Suprapubic skin (tissue), 4 donors: ENCODE measurements at regions not wholly inside any gene's neighbourhood (a gene's known extent, or its start where the extent isn't known, plus 50 kb on each side); places are given as distances from the start of the nearest gene placed in this dataset.

Experiments used
- DNase-seq, 2 donors: peaks; one replicate each; pipeline ENCODE4 v3.0.0-alpha.2; 2019; ENCODE audit warnings: low spot score in 2 of 2
- H3K27ac ChIP-seq: fragments of 200-600 bp; sonication (generic); one replicate; pipeline ENCODE4 v1.5.1; 2019
- H3K27me3 ChIP-seq: fragments of 200-600 bp; sonication (generic); one replicate; pipeline ENCODE4 v1.5.1; 2019
- H3K36me3 ChIP-seq: fragments of 200-600 bp; sonication (generic); one replicate; pipeline ENCODE4 v1.5.1; 2019
- H3K4me1 ChIP-seq: fragments of 200-600 bp; sonication (generic); one replicate; pipeline ENCODE4 v1.5.1; 2019
- H3K4me3 ChIP-seq: fragments of 200-600 bp; sonication (generic); one replicate; pipeline ENCODE4 v1.5.1; 2019; ENCODE audit warnings: mild to moderate bottlenecking
- H3K9me3 ChIP-seq: fragments of 200-600 bp; sonication (generic); one replicate; pipeline ENCODE4 v1.5.1; 2019
- CTCF ChIP-seq, 2 donors: fragments of 200-600 bp in 1 of 2; fragments of 450-650 bp in 1 of 2; sonication (generic) in 1 of 2; IDR thresholded peaks; one replicate each; pipeline ENCODE4 v1.5.1; 2016 to 2019; ENCODE audit warnings: antibody characterized with exemption in 2 of 2, mild to moderate bottlenecking in 1 of 2, moderate library complexity in 1 of 2
- EP300 ChIP-seq: sonication (generic); formaldehyde crosslinking; IDR thresholded peaks from one replicate; pipeline ENCODE4 v1.6.1; 2017; ENCODE audit warnings: antibody characterized with exemption
- POLR2A ChIP-seq, 2 donors: fragments of 450-650 bp; IDR thresholded peaks; one replicate each; pipeline ENCODE4 v1.6.1; 2017; ENCODE audit warnings: antibody characterized with exemption in 2 of 2, mild to moderate bottlenecking in 2 of 2, moderate library complexity in 2 of 2
- POLR2AphosphoS5 ChIP-seq, 3 donors: sonication (generic); formaldehyde crosslinking; IDR thresholded peaks; one replicate each; pipeline ENCODE4 v1.6.1; 2017; ENCODE audit warnings: antibody characterized with exemption in 3 of 3
- WGBS: methylation state at CpG from one replicate; pipeline ENCODE4 v1.1.5; 2018; 5-methylcytosine and 5-hydroxymethylcytosine counted together

- DNase-seq: no peak
- H3K27ac ChIP-seq: no peak overlapping the region
- H3K4me3 ChIP-seq: no peak overlapping the region
- no peaks in the 10 kb centered on the region for H3K36me3 ChIP-seq
- WGBS: 90% methylated on average over 5 of the region's 5 CpGs
- no peaks in the 10 kb centered on the region for H3K4me1 ChIP-seq
- TF ChIP-seq EP300 (no peak), POLR2A (IDR thresholded peaks at IDR 0.05) (no peak), CTCF (IDR thresholded peaks at IDR 0.05) (no peak), POLR2AphosphoS5 (IDR thresholded peaks at IDR 0.05) (no peak)
- no peaks in the 10 kb centered on the region for H3K9me3 ChIP-seq
- H3K27me3 ChIP-seq: no peaks in the 10 kb centered on the region
These were observed 522.8 kb upstream of the TBX3 start for GRCh38 chr12:115206801-115207200.

GRCh38 chr12:115205755-115206308 is 521.9 kb upstream of the TBX3 start:
- no peak for DNase-seq
- Histone ChIP-seq H3K9me3 (no peaks in the 10 kb centered on the region), H3K27ac (no peak overlapping the region), H3K36me3 (no peaks in the 10 kb centered on the region), H3K27me3 (no peaks in the 10 kb centered on the region), H3K4me3 (no peak overlapping the region), H3K4me1 (no peaks in the 10 kb centered on the region)
- no peak for TF ChIP-seq EP300
- 73% methylated on average over 6 of the region's 6 CpGs for WGBS

DNA sequence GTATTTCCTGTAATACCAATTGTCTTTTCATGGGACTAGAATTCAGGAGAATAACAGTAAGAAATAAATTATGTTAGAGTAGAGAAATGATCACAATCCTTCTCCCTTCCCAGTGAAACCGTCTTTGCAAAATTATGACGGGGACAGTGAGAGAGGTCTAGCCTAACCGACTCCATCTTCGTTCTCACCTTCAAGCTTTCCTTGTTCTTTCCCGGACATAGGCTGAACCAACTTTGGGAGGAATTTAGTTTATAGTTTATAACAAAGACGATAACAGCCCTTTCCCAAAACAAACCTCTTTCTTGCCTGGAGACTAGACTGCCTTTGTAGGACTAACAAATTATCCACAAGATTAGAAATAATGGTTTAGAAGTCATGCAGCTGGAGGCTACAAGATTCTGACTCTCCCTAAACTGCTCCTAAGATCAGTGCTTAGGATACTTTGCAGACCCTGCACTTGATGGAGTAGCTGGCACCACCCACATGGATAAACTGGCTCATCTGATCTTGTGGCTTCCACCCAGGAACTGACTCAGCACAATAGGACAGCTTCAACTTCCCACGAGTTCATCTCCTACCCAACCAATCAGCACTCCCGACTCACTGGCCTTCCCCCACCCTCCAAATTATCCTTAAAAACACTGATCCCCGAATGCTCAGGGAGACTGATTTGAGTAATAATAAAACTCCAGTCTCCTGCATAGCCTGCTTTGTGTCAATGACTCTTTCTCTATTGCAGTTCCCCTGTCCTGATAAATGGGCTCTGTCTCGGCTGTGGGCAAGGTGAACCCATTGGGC is 521.2 kb upstream of the TBX3 start:
- H3K36me3 ChIP-seq: no peaks in the 10 kb centered on the region

GRCh38 chr12:115203701-115204100 is 519.7 kb upstream of the TBX3 start:
- Histone ChIP-seq H3K27me3 (no peaks in the 10 kb centered on the region), H3K4me3 (no peak overlapping the region), H3K4me1 (peaks cover 5% of the 10 kb centered on the region), H3K36me3 (no peaks in the 10 kb centered on the region), H3K9me3 (no peaks in the 10 kb centered on the region), H3K27ac (no peak overlapping the region)
- DNase-seq: no peak
- no peak for TF ChIP-seq POLR2A (IDR thresholded peaks at IDR 0.05)
- 55% methylated on average over 2 of the region's 2 CpGs for WGBS

More for the DNA sequence above, 521.2 kb upstream of the TBX3 start:
- H3K27ac ChIP-seq: no peak overlapping the region
- no peaks in the 10 kb centered on the region for H3K9me3 ChIP-seq
- 74% methylated on average over 10 of the region's 10 CpGs for WGBS
- no peak for DNase-seq
- no peaks in the 10 kb centered on the region for H3K4me1 ChIP-seq
- H3K4me3 ChIP-seq: no peak overlapping the region
- no peak for TF ChIP-seq POLR2A (IDR thresholded peaks at IDR 0.05)
- no peak for TF ChIP-seq CTCF (IDR thresholded peaks at IDR 0.05)
- no peak for TF ChIP-seq POLR2AphosphoS5 (IDR thresholded peaks at IDR 0.05)
- TF ChIP-seq EP300: no peak
- no peaks in the 10 kb centered on the region for H3K27me3 ChIP-seq

DNA sequence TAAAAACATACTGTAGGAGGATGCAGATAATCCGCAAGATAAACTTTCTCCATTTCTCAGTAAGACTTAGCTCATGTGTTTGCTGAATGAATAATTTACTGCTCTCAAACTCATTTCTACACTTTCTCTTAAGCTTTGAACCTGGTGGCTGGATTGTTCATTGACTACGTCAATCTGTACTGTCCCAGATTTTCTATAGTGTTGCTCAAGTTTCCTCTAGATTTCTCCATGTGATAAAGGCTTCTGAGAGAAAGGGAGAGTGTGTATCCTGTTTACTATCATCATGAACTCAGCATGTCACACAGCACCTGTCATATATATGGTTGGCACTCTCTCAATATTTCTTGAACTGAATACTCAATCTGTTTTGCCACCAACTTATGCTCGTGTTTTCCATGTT is 518.0 kb upstream of the TBX3 start:
- no peak overlapping the region for H3K4me3 ChIP-seq
- no peak overlapping the region for H3K27ac ChIP-seq
- no peaks in the 10 kb centered on the region for H3K36me3 ChIP-seq
- peaks cover 5% of the 10 kb centered on the region for H3K4me1 ChIP-seq
- H3K9me3 ChIP-seq: no peaks in the 10 kb centered on the region
- 84% methylated on average over 3 of the region's 3 CpGs for WGBS
- DNase-seq: no peak
- no peaks in the 10 kb centered on the region for H3K27me3 ChIP-seq
- TF ChIP-seq POLR2AphosphoS5 (IDR thresholded peaks at IDR 0.05) (no peak), EP300 (no peak), CTCF (IDR thresholded peaks at IDR 0.05) (no peak), POLR2A (IDR thresholded peaks at IDR 0.05) (no peak)

- Histone ChIP-seq H3K4me1 (peaks cover 5% of the 10 kb centered on the region), H3K36me3 (no peaks in the 10 kb centered on the region)
- WGBS: 70% methylated on average over 1 of the region's 1 CpG
These were observed 515.9 kb upstream of the TBX3 start for GRCh38 chr12:115199831-115200230.

More at GRCh38 chr12:115199831-115200230, 515.9 kb upstream of the TBX3 start:
- no peak for DNase-seq
- no peak overlapping the region for H3K4me3 ChIP-seq
- H3K9me3 ChIP-seq: no peaks in the 10 kb centered on the region
- TF ChIP-seq POLR2AphosphoS5 (IDR thresholded peaks at IDR 0.05) (no peak), POLR2A (IDR thresholded peaks at IDR 0.05) (no peak), EP300 (no peak)
- no peak overlapping the region for H3K27ac ChIP-seq
- H3K27me3 ChIP-seq: no peaks in the 10 kb centered on the region
